AG08395 (cell line): ENCODE measurements at regions not wholly inside any gene's neighbourhood (a gene's known extent, or its start where the extent isn't known, plus 50 kb on each side); places are given as distances from the start of the nearest gene placed in this dataset.
"Not testable (repeated sequence)": the region's sequence is repeated elsewhere in the genome, so short reads cannot be mapped to it uniquely, and the experiment has no call there.

Experiments used
- DNase-seq: peaks from one replicate; pipeline ENCODE4 v3.0.0; 2012; ENCODE audit warnings: mixed read lengths, low spot score

GRCh38 chr1:188599313-188599712 is 1770.6 kb downstream of the PLA2G4A start:
- no peak for DNase-seq

- DNase-seq, result no peak
Measured at GRCh38 chr1:188611432-188611831, 1782.7 kb downstream of the PLA2G4A start.

- DNase-seq, result no peak
Measured at GRCh38 chr1:188615321-188615720, 1786.6 kb downstream of the PLA2G4A start.

GRCh38 chr1:188620236-188620635 is 1791.5 kb downstream of the PLA2G4A start:
- no peak for DNase-seq

GRCh38 chr1:188641566-188642211 is 1812.9 kb downstream of the PLA2G4A start:
- no peak for DNase-seq

- DNase-seq, result no peak
Measured at GRCh38 chr1:188642704-188643103, 1814.0 kb downstream of the PLA2G4A start.

- DNase-seq, result no peak
Measured at GRCh38 chr1:188652678-188653077, 1823.9 kb downstream of the PLA2G4A start.

- not testable (repeated sequence) for DNase-seq
Measured at GRCh38 chr1:188655966-188656365, 1821.7 kb downstream of the BRINP3 start.

- DNase-seq, result no peak
Measured at GRCh38 chr1:188660572-188660971, 1817.1 kb downstream of the BRINP3 start.

GRCh38 chr1:188665477-188665876 is 1812.2 kb downstream of the BRINP3 start:
- DNase-seq, result no peak

- no peak for DNase-seq
Measured at GRCh38 chr1:188668083-188668482, 1809.6 kb downstream of the BRINP3 start.

- DNase-seq, result no peak
Measured at GRCh38 chr1:188669728-188670382, 1807.8 kb downstream of the BRINP3 start.

- DNase-seq, result no peak
Measured at GRCh38 chr1:188670837-188671236, 1806.8 kb downstream of the BRINP3 start.

- DNase-seq, result no peak
Measured at GRCh38 chr1:188672153-188672552, 1805.5 kb downstream of the BRINP3 start.

GRCh38 chr1:188689542-188689941 is 1788.1 kb downstream of the BRINP3 start:
- DNase-seq, result no peak

- no peak for DNase-seq
Measured at GRCh38 chr1:188700116-188700515, 1777.5 kb downstream of the BRINP3 start.

- DNase-seq, result no peak
Measured at GRCh38 chr1:188706742-188707141, 1770.9 kb downstream of the BRINP3 start.

GRCh38 chr1:188708795-188709535 is 1768.7 kb downstream of the BRINP3 start:
- DNase-seq, result no peak

- DNase-seq, result no peak
Measured at GRCh38 chr1:188715566-188715965, 1762.1 kb downstream of the BRINP3 start.

- no peak for DNase-seq
Measured at GRCh38 chr1:188719735-188720134, 1757.9 kb downstream of the BRINP3 start.

GRCh38 chr1:188723332-188724020 is 1754.2 kb downstream of the BRINP3 start:
- no peak for DNase-seq

GRCh38 chr1:188729039-188729438 is 1748.6 kb downstream of the BRINP3 start:
- DNase-seq, result no peak

GRCh38 chr1:188735567-188735966 is 1742.1 kb downstream of the BRINP3 start:
- no peak for DNase-seq
